GM12874 (cell line): ENCODE measurements at regions not wholly inside any gene's neighbourhood (a gene's known extent, or its start where the extent isn't known, plus 50 kb on each side); places are given as distances from the start of the nearest gene placed in this dataset.

Experiments used
- CTCF ChIP-seq: IDR thresholded peaks from 2 replicates; pipeline ENCODE4 v1.5.1; 2011; ENCODE audit warnings: low read depth, mild to moderate bottlenecking, control low read depth, low read length, moderate library complexity; ENCODE audit not compliant: insufficient read depth

GRCh38 chr3:153260681-153261080 lies 98.7 kb downstream of the RAP2B start:
- no peak for TF ChIP-seq CTCF

DNA sequence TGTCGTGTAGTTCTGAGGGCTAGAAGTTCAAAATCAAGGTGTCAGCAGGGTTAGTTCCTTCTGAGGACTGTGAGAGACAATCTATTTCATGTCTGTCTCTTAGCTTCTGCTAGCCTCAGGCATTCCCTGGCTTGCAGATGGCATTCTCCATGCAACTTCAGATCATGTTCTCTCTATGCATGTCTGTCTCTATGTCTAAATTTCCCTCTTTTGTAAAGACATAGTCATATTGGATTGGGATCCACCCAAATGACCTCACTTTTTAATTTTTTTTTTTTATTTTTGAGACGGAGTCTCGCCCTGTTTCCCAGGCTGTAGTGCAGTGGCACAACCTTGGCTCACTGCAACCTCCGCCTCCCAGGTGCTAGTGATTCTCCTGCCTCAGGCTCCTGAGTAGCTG lies 104.6 kb downstream of the RAP2B start:
- TF ChIP-seq CTCF = no peak

DNA sequence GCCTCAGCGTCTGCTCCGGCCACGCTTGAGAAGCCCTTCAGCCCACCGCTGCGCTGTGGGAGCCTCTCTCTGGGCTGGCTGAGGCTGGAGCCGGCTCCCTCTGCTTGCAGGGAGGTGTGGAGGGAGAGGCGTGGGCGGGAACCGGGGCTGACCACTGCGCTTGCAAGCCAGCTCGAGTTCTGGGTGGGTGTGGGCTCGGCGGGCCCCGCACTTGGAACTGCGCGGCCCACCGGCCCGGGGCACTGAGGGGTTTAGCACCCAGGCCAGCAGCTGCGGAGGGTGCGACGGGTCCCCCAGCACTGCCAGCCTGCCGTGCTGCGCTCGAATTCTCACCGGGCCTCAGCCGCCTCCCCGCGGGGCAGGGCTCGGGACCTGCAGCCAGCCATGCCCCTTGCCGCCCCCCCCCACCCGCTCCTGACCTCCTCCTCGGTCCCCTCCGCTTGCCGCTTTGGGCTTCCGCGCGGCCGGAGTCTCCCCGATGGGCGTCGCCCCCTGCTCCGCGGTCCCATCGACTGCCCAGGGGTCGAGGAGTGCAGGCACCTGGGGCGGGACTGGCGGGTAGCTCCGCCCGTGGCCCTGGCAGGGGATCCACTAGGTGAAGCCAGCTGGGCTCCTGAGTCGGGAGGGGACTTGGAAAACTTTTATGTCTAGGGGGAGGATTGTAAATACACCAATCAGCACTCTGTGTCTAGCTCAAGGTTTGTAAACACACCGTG lies 106.7 kb downstream of the RAP2B start:
- TF ChIP-seq CTCF = no peak

DNA sequence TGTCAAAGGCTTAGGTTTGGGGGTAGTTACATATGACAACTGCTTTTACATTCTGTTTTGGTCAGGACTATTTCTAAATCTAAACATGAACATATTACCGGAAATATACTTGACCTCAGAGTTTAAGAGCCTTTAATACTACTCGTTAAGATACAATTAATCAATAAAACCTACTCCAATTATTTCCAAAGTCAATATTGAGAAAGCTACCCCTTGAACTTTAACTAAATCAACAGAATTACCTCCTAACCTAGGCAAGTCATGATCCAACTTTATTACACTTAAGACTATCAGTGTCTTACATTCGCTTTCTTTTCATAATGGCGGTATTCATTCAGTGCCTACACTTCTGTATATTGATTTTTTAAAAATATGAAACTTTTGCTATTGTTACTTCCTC lies 107.7 kb downstream of the RAP2B start:
- TF ChIP-seq CTCF = no peak

DNA sequence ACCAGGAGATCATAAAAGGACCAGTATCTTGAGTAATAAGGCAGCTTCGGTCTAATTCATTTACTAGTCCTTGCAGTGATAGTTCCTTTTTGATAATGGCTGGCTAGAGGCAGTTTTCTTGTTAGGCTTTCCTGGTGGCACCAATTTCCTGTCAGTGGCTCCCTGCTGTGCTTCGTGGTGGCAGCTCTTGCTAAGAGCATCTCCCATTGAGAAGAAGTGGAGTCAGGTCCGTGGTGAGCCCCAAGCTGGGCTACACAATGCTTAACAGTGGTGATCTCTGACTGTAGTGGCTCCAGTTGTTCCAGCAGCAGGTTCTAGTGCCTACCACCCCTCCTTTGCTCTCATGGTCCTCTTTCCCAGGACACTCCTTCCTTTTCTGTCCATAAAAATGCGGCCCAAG lies 111.2 kb downstream of the RAP2B start:
- no peak for TF ChIP-seq CTCF

GRCh38 chr3:153273767-153274435 lies 111.9 kb downstream of the RAP2B start:
- no peak for TF ChIP-seq CTCF

DNA sequence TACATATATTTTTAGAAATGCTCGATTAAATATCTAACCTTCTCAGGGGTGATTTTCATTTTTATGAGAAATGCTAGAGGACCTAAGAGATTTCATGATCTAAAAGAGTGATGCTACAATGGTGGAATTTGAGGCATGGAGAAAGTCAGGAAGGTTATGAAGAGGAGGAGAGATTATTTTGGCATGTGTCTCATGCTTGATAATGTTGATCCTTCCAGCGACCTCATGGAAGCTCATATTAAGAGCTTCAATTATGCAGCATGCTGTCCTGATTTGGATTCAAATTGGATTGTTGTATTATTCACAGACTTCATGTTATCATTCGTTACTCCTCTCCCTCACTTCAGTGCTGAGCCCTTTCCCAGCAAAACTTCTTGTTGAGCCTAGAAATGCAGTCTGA lies 112.5 kb downstream of the RAP2B start:
- no peak for TF ChIP-seq CTCF
